Neuron (in vitro differentiated cells): ENCODE measurements at regions not wholly inside any gene's neighbourhood (a gene's known extent, or its start where the extent isn't known, plus 50 kb on each side); places are given as distances from the start of the nearest gene placed in this dataset.

Experiments
- H2AFZ ChIP-seq: one replicate; pipeline ENCODE4 v1.6.1; 2013; ENCODE audit warnings: low read depth, mild to moderate bottlenecking, inconsistent platforms, low read length, moderate library complexity
- H3K27me3 ChIP-seq: one replicate; pipeline ENCODE4 v1.6.1; 2013; ENCODE audit warnings: low read length; ENCODE audit not compliant: insufficient read depth
- H3K36me3 ChIP-seq: one replicate; pipeline ENCODE4 v1.6.1; 2013; ENCODE audit warnings: low read length; ENCODE audit not compliant: insufficient read depth
- H3K4me1 ChIP-seq: one replicate; pipeline ENCODE4 v1.6.1; 2013; ENCODE audit warnings: low read length; ENCODE audit not compliant: insufficient read depth
- H3K4me3 ChIP-seq: 2 replicates; pipeline ENCODE4 v1.5.1; 2013; ENCODE audit warnings: mild to moderate bottlenecking, low read length, moderate library complexity
- H3K9me3 ChIP-seq: one replicate; pipeline ENCODE4 v1.6.1; 2013; ENCODE audit warnings: low read length

DNA sequence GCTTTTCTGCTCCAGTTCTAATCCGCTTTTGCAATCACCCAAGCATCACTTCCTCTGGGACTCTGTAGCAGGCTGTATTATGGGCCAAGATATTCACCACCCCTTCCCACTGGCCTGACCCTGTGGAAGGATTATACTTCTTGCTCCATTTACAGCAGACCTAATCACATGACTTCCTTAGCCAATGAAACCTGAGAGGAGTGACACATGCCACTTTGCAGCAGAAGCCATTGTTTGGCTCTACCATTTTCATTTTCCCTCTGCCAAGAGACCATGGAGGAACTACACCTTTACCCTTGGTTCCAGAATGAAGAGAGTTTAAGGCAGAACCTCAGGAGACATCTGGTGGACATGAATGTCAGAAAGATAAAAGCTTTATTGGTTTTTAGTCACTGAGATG lies 134.9 kb upstream of the HSD17B12 start:
- no peak overlapping the region for H3K4me3 ChIP-seq
- peaks cover 17% of the 10 kb centered on the region for H3K27me3 ChIP-seq
- H3K4me1 ChIP-seq = peaks cover 8% of the 10 kb centered on the region
- H2AFZ ChIP-seq = no peak overlapping the region
- no peaks in the 10 kb centered on the region for H3K36me3 ChIP-seq
- H3K9me3 ChIP-seq = no peaks in the 10 kb centered on the region

DNA sequence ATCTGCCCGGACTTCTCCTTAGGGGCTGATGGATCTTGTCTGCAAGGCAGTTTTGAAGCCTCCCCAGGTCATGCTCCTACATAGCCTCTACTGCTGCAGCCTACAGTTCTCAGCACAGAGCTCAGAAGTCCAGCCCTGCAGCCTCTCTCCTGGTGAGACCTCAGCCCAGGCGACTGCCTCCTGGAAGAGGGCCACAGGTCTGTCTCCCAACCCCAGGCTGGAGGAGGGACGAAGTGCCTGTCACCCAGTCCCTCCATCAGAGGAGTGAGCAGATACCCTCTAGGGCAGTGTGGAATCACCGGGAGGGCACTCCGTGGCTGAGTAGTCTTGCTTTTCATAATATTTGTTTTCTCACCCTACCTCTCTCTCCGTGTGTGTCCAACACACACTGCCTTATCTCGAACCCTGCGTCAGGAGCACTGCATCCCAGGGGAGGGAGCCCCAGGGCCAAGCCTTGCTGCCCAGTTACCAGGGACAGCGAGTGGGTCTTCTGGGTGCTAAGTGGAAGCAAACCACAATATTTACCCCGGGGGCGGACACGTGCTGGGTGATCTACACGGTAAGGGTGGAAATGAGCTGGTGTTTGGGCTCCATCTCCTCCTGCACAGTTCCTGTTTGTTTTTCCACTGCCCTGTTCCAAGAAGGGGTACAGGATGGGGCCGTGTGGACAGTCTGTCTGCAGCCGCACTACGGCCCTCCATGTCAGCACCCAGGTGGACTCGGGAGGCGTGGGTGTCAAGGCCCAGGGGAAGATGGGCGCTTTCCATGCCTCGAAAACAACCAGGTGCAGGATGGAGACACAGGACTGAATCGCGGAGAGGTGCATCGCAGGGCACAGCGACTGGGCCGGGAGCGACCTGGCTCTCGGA lies 133.7 kb upstream of the HSD17B12 start:
- Histone ChIP-seq H3K27me3 (peaks cover 17% of the 10 kb centered on the region), H2AFZ (no peak overlapping the region), H3K36me3 (no peaks in the 10 kb centered on the region), H3K9me3 (no peaks in the 10 kb centered on the region), H3K4me3 (no peak overlapping the region), H3K4me1 (peaks cover 8% of the 10 kb centered on the region)

DNA sequence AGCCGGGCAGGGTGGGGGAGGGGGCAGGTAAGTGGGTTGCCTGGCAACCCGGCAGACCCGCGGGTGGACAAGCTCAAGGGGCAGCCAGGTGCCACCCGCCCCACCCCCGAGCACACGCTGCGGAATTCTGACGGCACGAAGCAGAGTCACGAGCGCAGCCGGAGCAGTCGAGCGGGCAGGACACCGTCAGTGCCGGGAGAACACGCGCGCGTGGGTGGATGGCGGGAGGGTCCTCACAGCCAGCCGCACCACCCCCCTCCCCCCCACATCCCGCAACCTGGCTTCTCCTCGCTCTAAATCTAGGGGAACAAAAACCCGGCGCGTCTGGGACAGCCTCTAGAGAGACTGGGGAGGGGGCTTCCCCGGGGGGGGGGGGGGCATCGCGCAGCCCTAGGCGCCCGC lies 133.1 kb upstream of the HSD17B12 start:
- no peaks in the 10 kb centered on the region for H3K9me3 ChIP-seq
- H3K36me3 ChIP-seq = no peaks in the 10 kb centered on the region
- peaks cover 8% of the 10 kb centered on the region for H3K4me1 ChIP-seq
- peaks cover 17% of the 10 kb centered on the region for H3K27me3 ChIP-seq
- no peak overlapping the region for H3K4me3 ChIP-seq
- H2AFZ ChIP-seq = no peak overlapping the region

DNA sequence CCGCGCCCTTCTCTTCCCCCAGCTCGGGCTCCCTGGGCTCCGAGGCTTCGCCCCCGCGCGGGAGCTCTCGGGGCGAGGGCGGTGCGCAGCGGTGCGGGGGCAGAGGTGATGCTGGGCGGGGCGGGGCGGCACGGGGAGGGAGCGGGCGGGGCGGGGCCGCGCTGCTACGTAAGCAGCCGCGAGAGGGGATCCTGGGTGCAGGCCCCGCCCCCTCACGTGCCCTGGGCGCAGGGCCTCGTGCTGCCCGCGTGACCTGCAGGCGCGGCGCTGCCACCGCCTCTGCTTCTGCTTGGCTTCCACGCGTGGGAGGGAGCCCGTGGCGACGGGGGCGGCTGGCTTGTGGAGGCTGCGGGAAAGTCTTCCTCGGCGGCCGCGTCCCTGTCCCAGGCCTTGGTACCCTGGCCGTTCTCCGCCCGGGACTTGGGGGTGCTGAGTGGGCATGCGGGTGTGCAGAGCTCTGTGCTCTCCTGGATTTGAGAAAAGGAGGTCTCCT lies 132.6 kb upstream of the HSD17B12 start:
- H3K36me3 ChIP-seq = no peaks in the 10 kb centered on the region
- H3K9me3 ChIP-seq = no peaks in the 10 kb centered on the region
- peaks cover 17% of the 10 kb centered on the region for H3K27me3 ChIP-seq
- peaks cover 3% of the 10 kb centered on the region for H3K4me1 ChIP-seq
- H2AFZ ChIP-seq = no peak overlapping the region
- H3K4me3 ChIP-seq = no peak overlapping the region

DNA sequence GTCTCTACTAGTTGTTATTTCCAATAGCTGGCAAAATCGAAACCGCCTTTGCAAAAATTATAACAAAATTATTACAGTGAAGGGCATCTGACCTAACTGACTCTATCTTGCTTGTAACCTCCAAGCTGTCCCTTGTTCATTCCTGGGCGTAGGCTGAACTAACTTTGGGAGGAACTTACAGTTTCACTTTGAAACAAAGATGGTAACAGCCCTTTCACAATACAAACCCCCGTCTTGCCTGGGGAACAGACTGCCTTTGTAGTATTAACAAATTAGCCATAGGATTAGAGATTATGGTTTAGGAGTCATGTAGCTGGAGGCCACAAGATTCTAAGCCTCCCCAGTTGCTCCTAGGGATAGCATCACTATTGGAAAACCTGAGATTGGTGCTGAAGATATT lies 131.6 kb upstream of the HSD17B12 start:
- no peaks in the 10 kb centered on the region for H3K36me3 ChIP-seq
- no peak overlapping the region for H3K4me3 ChIP-seq
- H3K9me3 ChIP-seq = no peaks in the 10 kb centered on the region
- peaks cover 17% of the 10 kb centered on the region for H3K27me3 ChIP-seq
- H3K4me1 ChIP-seq = peaks cover 1% of the 10 kb centered on the region
- H2AFZ ChIP-seq = no peak overlapping the region

DNA sequence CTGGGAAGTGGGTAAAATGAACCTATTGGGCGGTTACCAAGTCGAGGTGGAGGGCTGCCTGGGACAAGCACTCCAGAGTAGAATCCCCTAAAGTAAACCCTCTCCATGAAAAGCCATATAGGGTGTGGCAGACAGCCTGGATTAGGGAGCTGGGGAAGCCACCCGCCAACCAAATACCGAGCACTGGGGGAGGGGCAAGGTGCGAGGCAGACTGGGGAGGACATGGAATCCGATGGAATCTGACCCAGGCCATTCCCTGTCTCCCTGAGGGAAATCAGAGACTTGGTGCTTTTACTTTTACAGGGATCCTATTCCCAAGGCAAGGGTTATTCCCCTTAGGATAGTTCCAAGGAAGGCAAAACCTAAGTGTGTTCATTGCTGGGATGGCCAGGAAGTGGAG lies 130.9 kb upstream of the HSD17B12 start:
- H3K27me3 ChIP-seq = peaks cover 17% of the 10 kb centered on the region
- H3K36me3 ChIP-seq = no peaks in the 10 kb centered on the region
- peaks cover 7% of the 10 kb centered on the region for H3K4me1 ChIP-seq
- H3K9me3 ChIP-seq = no peaks in the 10 kb centered on the region
- no peak overlapping the region for H2AFZ ChIP-seq
- H3K4me3 ChIP-seq = no peak overlapping the region

DNA sequence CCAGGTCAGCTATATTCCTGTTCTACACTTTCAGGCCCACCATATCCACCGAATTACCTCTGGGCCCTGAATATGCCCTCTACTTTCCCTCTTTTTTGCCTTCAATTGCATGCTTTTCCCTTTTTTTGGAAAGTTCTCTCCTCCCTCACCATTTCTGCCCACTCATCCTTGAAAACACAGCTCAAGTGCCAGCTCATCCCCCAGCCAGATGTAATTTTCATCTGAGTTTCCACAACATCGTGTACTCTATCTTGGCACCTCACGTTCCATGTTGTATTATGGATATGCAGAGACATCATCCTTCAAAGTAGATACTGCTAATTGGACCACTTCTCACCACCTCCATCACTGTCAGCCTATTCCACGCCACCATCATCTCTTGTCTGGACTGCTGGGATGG lies 129.8 kb upstream of the HSD17B12 start:
- Histone ChIP-seq H3K9me3 (no peaks in the 10 kb centered on the region), H3K27me3 (peaks cover 17% of the 10 kb centered on the region), H2AFZ (no peak overlapping the region), H3K36me3 (no peaks in the 10 kb centered on the region), H3K4me3 (no peak overlapping the region), H3K4me1 (peaks cover 18% of the 10 kb centered on the region)

DNA sequence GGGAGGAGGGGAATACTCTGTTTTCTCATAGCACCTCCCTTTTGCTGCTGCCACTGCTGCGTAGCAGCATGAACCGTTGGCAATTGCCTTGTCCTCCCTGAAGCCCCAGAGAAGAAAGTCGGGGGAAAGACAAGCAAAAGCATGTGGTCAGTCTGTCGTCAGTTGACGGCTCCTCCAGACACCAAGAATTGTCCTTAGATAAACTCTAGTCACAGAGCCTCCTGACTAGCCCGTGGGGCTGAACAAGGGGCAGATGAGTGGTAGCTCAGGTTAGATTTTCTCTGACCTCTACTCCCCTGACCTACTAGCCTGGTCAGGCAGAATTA lies 126.4 kb upstream of the HSD17B12 start:
- Histone ChIP-seq H2AFZ (no peak overlapping the region), H3K9me3 (no peaks in the 10 kb centered on the region), H3K27me3 (peaks cover under 1% of the 10 kb centered on the region), H3K36me3 (no peaks in the 10 kb centered on the region), H3K4me3 (no peak overlapping the region), H3K4me1 (peaks cover 51% of the 10 kb centered on the region)

DNA sequence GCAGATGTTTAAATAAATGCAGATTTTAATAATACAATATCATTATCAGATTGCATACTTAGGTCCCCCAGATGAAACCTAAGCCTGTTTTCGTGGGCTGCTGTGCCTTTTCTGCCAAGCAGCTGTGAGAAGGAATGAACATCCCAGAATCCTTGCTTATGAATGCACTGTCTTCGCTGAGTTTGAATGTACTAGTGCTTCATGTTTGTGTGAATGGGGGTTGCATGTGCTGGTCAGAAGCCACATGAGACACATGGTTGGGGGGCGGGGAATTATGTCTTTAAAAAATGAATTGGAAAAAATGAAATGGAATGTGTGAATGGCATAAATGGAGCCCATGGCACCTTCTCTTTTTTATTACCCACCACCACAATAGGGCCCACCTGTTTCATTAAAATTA lies 125.4 kb upstream of the HSD17B12 start:
- Histone ChIP-seq H3K36me3 (no peaks in the 10 kb centered on the region), H2AFZ (no peak overlapping the region), H3K4me3 (no peak overlapping the region), H3K27me3 (no peaks in the 10 kb centered on the region), H3K9me3 (no peaks in the 10 kb centered on the region), H3K4me1 (peaks cover 54% of the 10 kb centered on the region)

DNA sequence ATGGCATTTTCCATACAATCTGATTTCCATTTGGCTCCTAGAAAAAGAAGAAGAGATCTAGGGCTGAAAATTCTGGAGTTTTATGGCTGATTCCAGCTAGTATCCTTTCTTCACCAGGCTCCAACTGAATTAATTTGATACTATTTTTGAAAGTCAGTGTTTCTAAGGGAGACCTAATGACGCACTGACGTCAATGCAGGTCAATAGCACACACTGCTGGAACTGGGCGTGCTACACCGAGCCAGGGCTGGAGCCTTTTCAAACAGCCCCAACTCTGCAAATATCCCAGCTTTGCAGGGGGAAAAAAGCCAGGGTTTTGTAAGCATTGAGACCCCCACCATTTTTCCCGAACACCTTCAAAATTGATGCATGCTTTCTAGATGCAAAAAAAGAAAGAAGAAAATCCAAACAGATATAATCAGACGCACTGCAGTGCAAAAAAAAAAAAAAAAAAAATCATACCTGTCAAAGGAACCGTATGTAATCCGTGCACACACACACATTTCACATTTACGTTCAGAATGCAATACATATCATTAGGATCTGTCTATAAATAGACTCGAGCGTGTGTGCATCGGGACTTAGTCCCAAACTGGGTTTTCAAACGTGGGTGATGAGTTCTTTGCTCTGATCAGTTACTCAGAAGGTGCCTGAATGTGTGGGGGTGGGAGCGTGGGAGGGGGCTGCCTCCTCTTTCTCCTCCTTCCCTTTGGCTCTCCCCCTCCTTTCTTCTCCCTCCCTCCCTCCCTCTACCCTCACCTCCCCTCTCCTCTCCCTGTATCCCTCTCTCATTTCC lies 124.5 kb upstream of the HSD17B12 start:
- Histone ChIP-seq H3K4me1 (peaks cover 54% of the 10 kb centered on the region), H3K36me3 (no peaks in the 10 kb centered on the region)

DNA sequence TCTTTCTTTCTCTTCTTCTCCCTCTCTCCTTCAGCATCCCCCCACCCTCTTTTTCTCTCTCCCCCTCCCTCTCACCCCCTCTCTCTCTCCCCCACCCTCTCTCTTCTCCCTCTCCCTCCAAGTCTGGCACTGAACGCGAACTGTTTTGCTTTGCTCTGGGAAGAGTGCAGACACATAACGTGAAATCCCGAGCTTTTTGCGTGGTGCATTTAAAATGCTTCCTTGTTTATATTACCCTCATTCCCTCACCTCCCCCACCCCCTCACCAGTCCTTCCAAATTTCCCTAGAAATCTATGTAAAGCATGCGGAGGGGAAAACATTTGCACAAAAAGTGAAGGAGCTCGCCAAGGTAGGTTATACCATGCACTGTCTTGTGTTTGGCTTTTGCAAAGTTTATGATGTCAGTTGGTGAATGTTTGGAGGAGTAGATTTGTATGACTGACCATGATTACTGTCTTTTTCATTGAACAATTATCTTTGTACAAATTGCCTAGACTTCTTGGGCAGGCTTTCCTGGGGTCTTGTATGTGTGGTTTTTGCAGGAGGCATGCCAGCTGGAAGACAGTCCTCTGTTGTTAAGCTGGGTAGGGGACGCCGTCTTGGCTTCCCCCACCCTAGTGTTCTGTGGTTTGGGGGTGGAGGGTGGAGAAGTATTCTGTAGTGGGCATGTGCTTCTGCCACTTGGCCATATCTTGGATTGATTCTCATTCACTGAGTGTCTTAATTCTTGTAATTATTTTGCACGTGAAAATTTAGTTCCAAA lies 123.7 kb upstream of the HSD17B12 start:
- no peaks in the 10 kb centered on the region for H3K9me3 ChIP-seq
- peaks cover 54% of the 10 kb centered on the region for H3K4me1 ChIP-seq
- H2AFZ ChIP-seq = no peak overlapping the region
- H3K27me3 ChIP-seq = no peaks in the 10 kb centered on the region
- H3K4me3 ChIP-seq = peak overlapping the region; percentile 38
- no peaks in the 10 kb centered on the region for H3K36me3 ChIP-seq

More for the DNA sequence above, 124.5 kb upstream of the HSD17B12 start:
- H2AFZ ChIP-seq = no peak overlapping the region
- peak overlapping the region; percentile 3 for H3K4me3 ChIP-seq
- H3K27me3 ChIP-seq = no peaks in the 10 kb centered on the region
- H3K9me3 ChIP-seq = no peaks in the 10 kb centered on the region

DNA sequence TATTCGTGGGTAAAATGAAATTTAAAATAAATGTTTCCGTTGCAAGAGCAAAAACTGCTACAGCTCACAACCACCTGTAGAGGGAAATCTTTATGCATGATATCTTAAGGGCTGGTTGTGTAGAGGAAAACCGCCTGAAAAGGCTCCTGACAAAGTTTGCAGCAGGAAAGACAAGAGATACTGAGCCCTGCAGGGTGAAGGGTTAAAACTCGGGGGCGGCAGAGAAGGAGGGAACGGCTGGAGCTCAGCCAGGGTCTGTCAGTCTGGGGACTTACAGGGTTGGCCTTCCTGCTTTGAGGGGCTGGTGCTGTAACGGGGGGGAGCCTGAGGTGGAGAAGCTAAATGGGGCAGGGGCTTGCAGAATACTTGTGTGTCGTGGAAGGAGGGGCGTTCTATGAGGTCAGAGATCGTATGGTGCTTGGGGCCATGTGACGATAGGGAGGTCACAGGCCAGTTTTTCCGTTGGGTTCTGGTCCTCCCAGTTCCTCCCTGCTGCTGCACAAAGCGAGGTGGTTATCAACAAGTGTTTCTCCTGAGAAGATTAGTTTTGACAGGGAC lies 122.9 kb upstream of the HSD17B12 start:
- Histone ChIP-seq H3K9me3 (no peaks in the 10 kb centered on the region), H3K4me3 (peak overlapping the region; percentile 38), H3K36me3 (no peaks in the 10 kb centered on the region), H3K4me1 (peaks cover 54% of the 10 kb centered on the region), H2AFZ (peak overlapping the region; percentile 44), H3K27me3 (no peaks in the 10 kb centered on the region)
